Progenitor cell of endocrine pancreas (in vitro differentiated cells): ENCODE measurements at regions not wholly inside any gene's neighbourhood (a gene's known extent, or its start where the extent isn't known, plus 50 kb on each side); places are given as distances from the start of the nearest gene placed in this dataset.

Experiments used
- DNase-seq: peaks from one replicate; pipeline ENCODE4 v3.0.0; 2021; ENCODE audit warnings: low spot score; ENCODE audit not compliant: unreplicated experiment
- H3K27ac Mint-ChIP-seq: 2 replicates; pipeline ENCODE4 v1.8.0; 2021; ENCODE audit warnings: mild to moderate bottlenecking, moderate library complexity, mixed read lengths
- H3K27me3 Mint-ChIP-seq: 2 replicates; pipeline ENCODE4 v1.8.0; 2021; ENCODE audit warnings: mixed read lengths
- H3K36me3 Mint-ChIP-seq: 2 replicates; pipeline ENCODE4 v1.8.0; 2022; ENCODE audit warnings: mixed read lengths; ENCODE audit not compliant: insufficient read depth
- H3K4me1 Mint-ChIP-seq: 2 replicates; pipeline ENCODE4 v1.8.0; 2021; ENCODE audit warnings: low read depth, mixed read lengths
- H3K4me3 Mint-ChIP-seq: 2 replicates; pipeline ENCODE4 v1.8.0; 2021; ENCODE audit warnings: low read depth, mild to moderate bottlenecking, moderate library complexity, mixed read lengths
- H3K9me3 Mint-ChIP-seq: 2 replicates; pipeline ENCODE4 v1.8.0; 2021; ENCODE audit warnings: low read depth, mixed read lengths
- CTCF ChIP-seq: fragments of 200-600 bp; sonication (generic); IDR thresholded peaks from one replicate; pipeline ENCODE4 v1.5.0; 2021; ENCODE audit warnings: antibody characterized with exemption, mild to moderate bottlenecking; ENCODE audit not compliant: unreplicated experiment

- Mint-ChIP-seq H3K9me3 (no peaks in the 10 kb centered on the region), H3K36me3 (no peaks in the 10 kb centered on the region), H3K27me3 (no peaks in the 10 kb centered on the region), H3K4me3 (no peak overlapping the region), H3K4me1 (no peaks in the 10 kb centered on the region), H3K27ac (no peak overlapping the region)
- TF ChIP-seq CTCF: no peak
- no peak for DNase-seq
These were observed 111.8 kb upstream of the H2AZ1 start for GRCh38 chr4:100061835-100062234.

GRCh38 chr4:100060765-100061416 lies 110.8 kb upstream of the H2AZ1 start:
- Mint-ChIP-seq H3K4me3 (no peak overlapping the region), H3K36me3 (no peaks in the 10 kb centered on the region), H3K27me3 (no peaks in the 10 kb centered on the region), H3K4me1 (no peaks in the 10 kb centered on the region), H3K27ac (no peak overlapping the region), H3K9me3 (no peaks in the 10 kb centered on the region)
- no peak for TF ChIP-seq CTCF
- no peak for DNase-seq

GRCh38 chr4:100059467-100059866 lies 109.4 kb upstream of the H2AZ1 start:
- no peaks in the 10 kb centered on the region for H3K27me3 Mint-ChIP-seq
- no peaks in the 10 kb centered on the region for H3K4me1 Mint-ChIP-seq

GRCh38 chr4:100056701-100057100 lies 106.6 kb upstream of the H2AZ1 start:
- H3K36me3 Mint-ChIP-seq: no peaks in the 10 kb centered on the region
- H3K9me3 Mint-ChIP-seq: no peaks in the 10 kb centered on the region
- H3K4me1 Mint-ChIP-seq: no peaks in the 10 kb centered on the region
- TF ChIP-seq CTCF: no peak
- H3K27ac Mint-ChIP-seq: no peak overlapping the region
- no peak for DNase-seq
- no peak overlapping the region for H3K4me3 Mint-ChIP-seq
- H3K27me3 Mint-ChIP-seq: no peaks in the 10 kb centered on the region

More at GRCh38 chr4:100059467-100059866, 109.4 kb upstream of the H2AZ1 start:
- no peaks in the 10 kb centered on the region for H3K36me3 Mint-ChIP-seq
- H3K4me3 Mint-ChIP-seq: no peak overlapping the region
- H3K27ac Mint-ChIP-seq: no peak overlapping the region
- no peaks in the 10 kb centered on the region for H3K9me3 Mint-ChIP-seq
- no peak for TF ChIP-seq CTCF
- no peak for DNase-seq

- H3K9me3 Mint-ChIP-seq: no peaks in the 10 kb centered on the region
- H3K4me3 Mint-ChIP-seq: no peak overlapping the region
- DNase-seq: no peak
- TF ChIP-seq CTCF: no peak
- no peaks in the 10 kb centered on the region for H3K27me3 Mint-ChIP-seq
- H3K4me1 Mint-ChIP-seq: no peaks in the 10 kb centered on the region
- no peaks in the 10 kb centered on the region for H3K36me3 Mint-ChIP-seq
- no peak overlapping the region for H3K27ac Mint-ChIP-seq
These were observed 104.0 kb upstream of the H2AZ1 start for GRCh38 chr4:100054071-100054470.
